Glutamatergic neuron (in vitro differentiated cells): ENCODE measurements at regions not wholly inside any gene's neighbourhood (a gene's known extent, or its start where the extent isn't known, plus 50 kb on each side); places are given as distances from the start of the nearest gene placed in this dataset.

Source experiments
- DNase-seq: peaks from one replicate; pipeline ENCODE4 v3.0.0; 2022
- H3K27ac Mint-ChIP-seq: one replicate; pipeline ENCODE4 v1.8.0; 2020; ENCODE audit warnings: mild to moderate bottlenecking, mixed read lengths, inconsistent platforms; ENCODE audit not compliant: unreplicated experiment
- H3K27me3 Mint-ChIP-seq: one replicate; pipeline ENCODE4 v1.8.0; 2020; ENCODE audit warnings: mild to moderate bottlenecking, moderate library complexity, mixed read lengths, inconsistent platforms; ENCODE audit not compliant: unreplicated experiment
- H3K36me3 Mint-ChIP-seq: one replicate; pipeline ENCODE4 v1.8.0; 2020; ENCODE audit warnings: mild to moderate bottlenecking, mixed read lengths, inconsistent platforms; ENCODE audit not compliant: unreplicated experiment
- H3K4me1 Mint-ChIP-seq: one replicate; pipeline ENCODE4 v1.8.0; 2020; ENCODE audit warnings: mild to moderate bottlenecking, low read depth, mixed read lengths, inconsistent platforms; ENCODE audit not compliant: unreplicated experiment
- H3K4me3 Mint-ChIP-seq: one replicate; pipeline ENCODE4 v1.8.0; 2020; ENCODE audit warnings: mild to moderate bottlenecking, mixed read lengths, inconsistent platforms; ENCODE audit not compliant: unreplicated experiment
- H3K9me3 Mint-ChIP-seq: one replicate; pipeline ENCODE4 v1.8.0; 2020; ENCODE audit warnings: mild to moderate bottlenecking, moderate library complexity, mixed read lengths, inconsistent platforms; ENCODE audit not compliant: unreplicated experiment
- CTCF ChIP-seq: fragments of 200-600 bp; sonication (generic); IDR thresholded peaks from one replicate; pipeline ENCODE4 v1.5.0; 2021; ENCODE audit not compliant: partially characterized antibody, unreplicated experiment

GRCh38 chr9:135320943-135321342, 158.6 kb upstream of the PPP1R26 start:
- no peak for TF ChIP-seq CTCF
- H3K27ac Mint-ChIP-seq: no peak overlapping the region
- H3K27me3 Mint-ChIP-seq: no peaks in the 10 kb centered on the region
- peaks cover 3% of the 10 kb centered on the region for H3K4me1 Mint-ChIP-seq
- H3K4me3 Mint-ChIP-seq: no peak overlapping the region
- no peaks in the 10 kb centered on the region for H3K9me3 Mint-ChIP-seq
- DNase-seq: no peak
- no peaks in the 10 kb centered on the region for H3K36me3 Mint-ChIP-seq

GRCh38 chr9:135321580-135321979, 158.0 kb upstream of the PPP1R26 start:
- peaks cover 3% of the 10 kb centered on the region for H3K4me1 Mint-ChIP-seq
- no peak overlapping the region for H3K27ac Mint-ChIP-seq
- H3K9me3 Mint-ChIP-seq: no peaks in the 10 kb centered on the region
- H3K36me3 Mint-ChIP-seq: no peaks in the 10 kb centered on the region
- H3K27me3 Mint-ChIP-seq: no peaks in the 10 kb centered on the region
- H3K4me3 Mint-ChIP-seq: no peak overlapping the region
- no peak for TF ChIP-seq CTCF
- DNase-seq: no peak

DNA sequence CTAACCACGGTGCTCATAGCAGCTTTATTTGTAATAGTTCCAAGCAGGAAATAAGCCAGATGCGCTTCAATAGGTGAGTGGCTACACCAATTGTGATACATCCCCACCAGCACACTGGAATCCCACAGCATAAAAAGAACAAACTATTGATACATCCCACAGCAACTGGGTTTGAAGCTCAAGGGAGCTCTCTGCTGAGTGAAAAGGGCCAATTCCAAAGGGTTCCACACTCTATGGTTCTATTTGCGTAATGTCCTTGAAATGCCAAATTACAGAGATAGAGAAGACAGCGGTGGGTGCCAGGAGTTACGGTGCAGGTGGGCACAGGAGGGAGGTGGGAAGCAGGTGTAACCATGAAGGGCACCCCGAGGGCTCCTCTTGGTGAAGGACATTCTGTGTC, 155.3 kb upstream of the PPP1R26 start:
- H3K36me3 Mint-ChIP-seq: no peaks in the 10 kb centered on the region
- no peak overlapping the region for H3K4me3 Mint-ChIP-seq
- H3K27me3 Mint-ChIP-seq: no peaks in the 10 kb centered on the region
- peaks cover 6% of the 10 kb centered on the region for H3K9me3 Mint-ChIP-seq
- no peaks in the 10 kb centered on the region for H3K4me1 Mint-ChIP-seq
- no peak for DNase-seq
- H3K27ac Mint-ChIP-seq: no peak overlapping the region
- TF ChIP-seq CTCF: no peak

- no peak for DNase-seq
- no peak for TF ChIP-seq CTCF
- H3K9me3 Mint-ChIP-seq: peaks cover 6% of the 10 kb centered on the region
- no peaks in the 10 kb centered on the region for H3K27me3 Mint-ChIP-seq
- H3K4me3 Mint-ChIP-seq: no peak overlapping the region
- H3K36me3 Mint-ChIP-seq: no peaks in the 10 kb centered on the region
- H3K27ac Mint-ChIP-seq: no peak overlapping the region
- peaks cover 7% of the 10 kb centered on the region for H3K4me1 Mint-ChIP-seq
These were observed 153.4 kb upstream of the PPP1R26 start for GRCh38 chr9:135326141-135326540.

DNA sequence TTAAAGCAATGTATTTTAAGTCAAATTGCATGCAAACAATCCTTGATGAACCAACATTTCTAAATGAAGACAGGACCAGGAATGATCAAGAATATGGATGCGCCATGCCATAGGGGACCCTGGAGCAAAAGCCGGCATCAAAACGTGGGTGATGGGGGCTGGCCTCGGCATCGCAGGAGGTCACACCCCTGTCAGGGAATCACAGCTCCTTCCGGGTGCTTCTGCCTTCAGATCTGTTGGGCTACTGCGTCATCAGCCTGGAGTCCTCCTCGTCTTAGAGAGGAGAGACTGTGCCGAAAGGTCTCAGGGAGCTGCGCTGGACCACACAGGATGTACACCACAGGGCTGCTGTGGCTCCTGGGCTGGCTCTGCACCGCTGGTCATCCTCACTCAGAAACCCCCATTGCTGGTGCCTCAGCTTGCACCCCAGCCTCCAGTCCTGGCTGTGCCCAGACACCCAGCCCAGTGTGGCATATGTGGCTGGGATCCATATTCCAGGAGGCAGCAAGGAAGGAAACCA, 152.9 kb upstream of the PPP1R26 start:
- no peak for TF ChIP-seq CTCF
- Mint-ChIP-seq H3K36me3 (no peaks in the 10 kb centered on the region), H3K4me1 (peaks cover 8% of the 10 kb centered on the region), H3K27ac (no peak overlapping the region), H3K4me3 (no peak overlapping the region), H3K9me3 (peaks cover 6% of the 10 kb centered on the region), H3K27me3 (no peaks in the 10 kb centered on the region)
- DNase-seq: no peak
